ENCODE measurements at regions not wholly inside any gene's neighbourhood (a gene's known extent, or its start where the extent isn't known, plus 50 kb on each side); places are given as distances from the start of the nearest gene placed in this dataset.

GRCh38 chr5:27129926-27130325, 91.5 kb upstream of the CDH9 start:
- no peak for TF ChIP-seq EP300 (IDR thresholded peaks at IDR 0.05)
- TF ChIP-seq, protein P1, sequence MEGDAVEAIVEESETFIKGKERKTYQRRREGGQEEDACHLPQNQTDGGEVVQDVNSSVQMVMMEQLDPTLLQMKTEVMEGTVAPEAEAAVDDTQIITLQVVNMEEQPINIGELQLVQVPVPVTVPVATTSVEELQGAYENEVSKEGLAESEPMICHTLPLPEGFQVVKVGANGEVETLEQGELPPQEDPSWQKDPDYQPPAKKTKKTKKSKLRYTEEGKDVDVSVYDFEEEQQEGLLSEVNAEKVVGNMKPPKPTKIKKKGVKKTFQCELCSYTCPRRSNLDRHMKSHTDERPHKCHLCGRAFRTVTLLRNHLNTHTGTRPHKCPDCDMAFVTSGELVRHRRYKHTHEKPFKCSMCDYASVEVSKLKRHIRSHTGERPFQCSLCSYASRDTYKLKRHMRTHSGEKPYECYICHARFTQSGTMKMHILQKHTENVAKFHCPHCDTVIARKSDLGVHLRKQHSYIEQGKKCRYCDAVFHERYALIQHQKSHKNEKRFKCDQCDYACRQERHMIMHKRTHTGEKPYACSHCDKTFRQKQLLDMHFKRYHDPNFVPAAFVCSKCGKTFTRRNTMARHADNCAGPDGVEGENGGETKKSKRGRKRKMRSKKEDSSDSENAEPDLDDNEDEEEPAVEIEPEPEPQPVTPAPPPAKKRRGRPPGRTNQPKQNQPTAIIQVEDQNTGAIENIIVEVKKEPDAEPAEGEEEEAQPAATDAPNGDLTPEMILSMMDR (IDR thresholded peaks at IDR 0.05), result no peak
